Hepatocyte (in vitro differentiated cells): ENCODE measurements at regions not wholly inside any gene's neighbourhood (a gene's known extent, or its start where the extent isn't known, plus 50 kb on each side); places are given as distances from the start of the nearest gene placed in this dataset. TPM values are rescaled to one million over a fixed set of nuclear protein-coding genes. Genes with fewer than 3 reads are reported as not detected.

Experiments
- DNase-seq: peaks from one replicate; pipeline ENCODE4 v3.0.0-alpha.2; 2016; ENCODE audit warnings: low spot score
- H2AFZ ChIP-seq: fragments of 200-600 bp; sonication (generic); 2 replicates; pipeline ENCODE4 v1.6.0; 2016; ENCODE audit warnings: antibody characterized with exemption, mild to moderate bottlenecking
- H3K27ac ChIP-seq: fragments of 200-600 bp; sonication (generic); 2 replicates; pipeline ENCODE4 v1.5.1; 2016; ENCODE audit warnings: mild to moderate bottlenecking
- H3K27me3 ChIP-seq: fragments of 200-600 bp; sonication (generic); 2 replicates; pipeline ENCODE4 v1.6.1; 2016
- H3K36me3 ChIP-seq: fragments of 200-600 bp; sonication (generic); replicated peaks from 2 replicates; pipeline ENCODE4 v1.5.1; 2016; ENCODE audit warnings: low read depth; ENCODE audit not compliant: insufficient read depth
- H3K4me1 ChIP-seq: fragments of 200-600 bp; sonication (generic); 2 replicates; pipeline ENCODE4 v1.5.1; 2016; ENCODE audit warnings: mild to moderate bottlenecking, moderate library complexity; ENCODE audit not compliant: insufficient read depth
- H3K4me2 ChIP-seq: fragments of 200-600 bp; sonication (generic); 2 replicates; pipeline ENCODE4 v1.6.0; 2016
- H3K4me3 ChIP-seq: fragments of 200-600 bp; sonication (generic); 2 replicates; pipeline ENCODE4 v1.5.1; 2016; ENCODE audit warnings: mild to moderate bottlenecking
- H3K79me2 ChIP-seq: fragments of 200-600 bp; sonication (generic); 2 replicates; pipeline ENCODE4 v1.6.0; 2017; ENCODE audit warnings: mild to moderate bottlenecking
- H3K9me2 ChIP-seq: fragments of 200-600 bp; sonication (generic); replicated peaks from 2 replicates; pipeline ENCODE4 v1.6.0; 2017; ENCODE audit warnings: mild to moderate bottlenecking; ENCODE audit not compliant: insufficient read depth
- H3K9me3 ChIP-seq: fragments of 200-600 bp; sonication (generic); 2 replicates; pipeline ENCODE4 v1.5.1; 2016; ENCODE audit warnings: low read depth, mild to moderate bottlenecking
- H4K20me1 ChIP-seq: fragments of 200-600 bp; sonication (generic); 2 replicates; pipeline ENCODE4 v1.6.0; 2016; ENCODE audit warnings: mild to moderate bottlenecking; ENCODE audit not compliant: insufficient read depth, poor library complexity, severe bottlenecking
- CTCF ChIP-seq: fragments of 200-600 bp; sonication (generic); IDR thresholded peaks from 2 replicates; pipeline ENCODE4 v1.5.1; 2016; ENCODE audit warnings: antibody characterized with exemption, mild to moderate bottlenecking; ENCODE audit not compliant: poor library complexity
- EZH2 ChIP-seq: fragments of 200-600 bp; sonication (generic); IDR thresholded peaks from 2 replicates; pipeline ENCODE4 v1.6.1; 2016; ENCODE audit warnings: antibody characterized with exemption, mild to moderate bottlenecking, borderline replicate concordance
- EZH2phosphoT487 ChIP-seq: fragments of 200-600 bp; sonication (generic); IDR thresholded peaks from one replicate; pipeline ENCODE4 v1.6.1; 2018; ENCODE audit warnings: antibody characterized with exemption, mild to moderate bottlenecking, low read depth, moderate library complexity; ENCODE audit not compliant: unreplicated experiment, severe bottlenecking
- WGBS: methylation state at CpG from one replicate; pipeline ENCODE4 v1.1.6; 2016; ENCODE audit warnings: low lambda C conversion rate; ENCODE audit errors: missing lambda C conversion rate; 5-methylcytosine and 5-hydroxymethylcytosine counted together
- small RNA-seq: library from RNA; depleted of rRNA; stranded (forward); fragments of <200 nt; gene quantifications from one replicate; pipeline ENCODE3, GENCODE V24; 2014

DNA sequence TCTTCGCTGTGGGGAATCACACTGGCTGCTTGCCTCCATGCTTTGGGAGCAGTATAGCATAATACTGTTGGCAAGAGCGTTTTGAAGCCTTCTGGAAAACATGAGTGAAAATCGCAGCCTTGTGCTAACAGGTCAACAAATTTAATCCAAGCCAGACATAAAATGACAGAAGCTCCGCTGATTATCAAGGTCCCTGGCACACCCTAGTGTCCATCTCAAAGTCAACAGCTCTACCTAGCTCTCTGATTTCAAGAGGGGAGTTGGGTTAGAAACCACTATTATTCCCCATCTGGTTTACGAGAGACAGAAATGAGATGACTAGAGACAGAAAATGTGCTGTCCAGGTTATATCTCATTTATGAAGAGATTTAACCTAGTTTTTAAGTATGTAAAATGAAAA lies 73.6 kb upstream of the MDFIC2 start:
- H3K9me3 ChIP-seq = no peaks in the 10 kb centered on the region
- no peak overlapping the region for H3K4me3 ChIP-seq
- H3K36me3 ChIP-seq = no peaks in the 10 kb centered on the region
- no peaks in the 10 kb centered on the region for H3K79me2 ChIP-seq
- peaks cover 5% of the 10 kb centered on the region for H3K27me3 ChIP-seq
- H3K27ac ChIP-seq = no peak overlapping the region
- no peaks in the 10 kb centered on the region for H4K20me1 ChIP-seq
- WGBS = 84% methylated on average over 5 of the region's 5 CpGs
- H2AFZ ChIP-seq = no peak overlapping the region
- H3K4me1 ChIP-seq = no peaks in the 10 kb centered on the region
- DNase-seq = no peak
- H3K9me2 ChIP-seq = no peaks in the 10 kb centered on the region
- no peak overlapping the region for H3K4me2 ChIP-seq
- TF ChIP-seq EZH2phosphoT487 (no peak), EZH2 (no peak), CTCF (no peak)

DNA sequence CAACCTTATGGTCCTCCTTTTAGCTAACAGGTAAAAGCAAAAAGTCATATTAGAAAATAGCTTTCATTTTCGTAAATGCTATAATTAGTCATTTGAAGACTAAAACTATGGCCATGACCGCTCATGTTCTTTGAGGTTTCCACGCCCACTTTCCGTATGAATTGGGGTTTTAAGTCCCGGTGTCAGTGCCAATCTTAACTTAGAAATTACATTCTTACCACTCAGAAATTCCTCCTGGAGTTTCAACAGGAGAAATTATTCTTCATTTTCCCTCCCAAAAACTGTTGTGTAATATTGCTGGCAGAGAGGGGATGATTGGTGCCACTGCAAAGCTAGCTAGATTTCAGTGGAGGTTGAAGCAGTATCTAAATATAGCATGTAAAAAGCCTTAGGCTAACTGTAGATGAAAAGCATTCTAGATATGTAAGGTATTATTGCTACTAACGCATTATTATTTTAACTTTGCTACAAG lies 71.0 kb upstream of the MDFIC2 start:
- peaks cover 5% of the 10 kb centered on the region for H3K27me3 ChIP-seq
- H3K4me2 ChIP-seq = no peak overlapping the region
- H4K20me1 ChIP-seq = no peaks in the 10 kb centered on the region
- H3K36me3 ChIP-seq = no peaks in the 10 kb centered on the region
- TF ChIP-seq EZH2 = no peak
- TF ChIP-seq EZH2phosphoT487 = no peak
- TF ChIP-seq CTCF = no peak
- WGBS = 90% methylated on average over 6 of the region's 6 CpGs
- H3K79me2 ChIP-seq = no peaks in the 10 kb centered on the region
- H3K4me1 ChIP-seq = no peaks in the 10 kb centered on the region
- no peak overlapping the region for H2AFZ ChIP-seq
- no peaks in the 10 kb centered on the region for H3K9me2 ChIP-seq
- DNase-seq = no peak
- H3K27ac ChIP-seq = no peak overlapping the region
- H3K4me3 ChIP-seq = no peak overlapping the region
- H3K9me3 ChIP-seq = no peaks in the 10 kb centered on the region

DNA sequence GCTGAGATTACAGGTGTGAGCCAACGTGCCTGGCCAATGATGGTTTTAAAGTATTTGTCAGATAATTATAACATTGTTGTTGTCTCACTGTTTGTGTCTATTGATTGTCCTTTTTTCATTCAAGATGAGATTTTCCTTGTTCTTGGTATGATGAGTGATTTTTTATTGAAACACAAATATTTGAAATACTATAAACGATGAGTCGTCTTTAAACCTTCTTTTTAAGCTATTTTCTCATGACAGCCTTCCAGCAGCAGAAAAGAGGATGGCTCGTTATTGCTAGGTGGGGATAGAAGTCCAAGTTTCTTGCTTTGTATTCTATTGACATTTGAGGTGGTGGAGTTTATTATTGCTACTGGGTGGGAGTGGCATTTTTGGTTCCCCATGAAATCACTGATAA lies 61.7 kb upstream of the MDFIC2 start:
- H3K27ac ChIP-seq = no peak overlapping the region

More for the DNA sequence above, 61.7 kb upstream of the MDFIC2 start:
- no peak for TF ChIP-seq CTCF
- TF ChIP-seq EZH2 = no peak
- TF ChIP-seq EZH2phosphoT487 = no peak
- Histone ChIP-seq H3K27me3 (no peaks in the 10 kb centered on the region), H3K9me3 (no peaks in the 10 kb centered on the region), H3K4me2 (no peak overlapping the region), H3K36me3 (no peaks in the 10 kb centered on the region), H3K4me1 (no peaks in the 10 kb centered on the region), H3K79me2 (no peaks in the 10 kb centered on the region), H3K4me3 (no peak overlapping the region), H3K9me2 (no peaks in the 10 kb centered on the region), H2AFZ (no peak overlapping the region), H4K20me1 (no peaks in the 10 kb centered on the region)
- DNase-seq = no peak
- WGBS = 77% methylated on average over 4 of the region's 4 CpGs

Small RNAs in the stretch of these regions (small RNA-seq; reads per million reads assigned to genes)
- not detected for gene COX6CP6
- not detected for gene RNU6-281P
